ENCODE measurements at regions not wholly inside any gene's neighbourhood (a gene's known extent, or its start where the extent isn't known, plus 50 kb on each side); places are given as distances from the start of the nearest gene placed in this dataset.

DNA sequence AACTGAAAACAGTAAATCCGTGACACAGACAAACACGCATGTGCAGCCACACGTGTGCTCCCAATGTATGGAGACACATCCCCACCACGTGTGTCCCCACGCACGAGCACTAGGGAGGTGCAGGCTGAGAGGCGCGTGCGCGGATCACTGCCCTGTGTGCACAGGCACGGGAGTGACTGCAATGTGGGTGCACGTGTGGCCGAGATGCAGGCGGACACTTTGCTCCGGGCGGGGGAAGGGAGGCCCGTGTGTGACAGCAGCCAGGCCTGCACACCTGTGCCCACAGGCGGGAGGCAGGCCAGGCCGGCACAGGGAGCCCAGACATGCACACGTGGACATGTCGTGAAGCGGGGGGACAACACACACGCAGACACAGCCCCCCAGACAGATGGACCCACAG lies 77.0 kb downstream of the PTPRS start:
- TF ChIP-seq NR3C1 (IDR thresholded peaks at IDR 0.05) (no peak), HEYL (CRISPR knock-in tag; IDR thresholded peaks at IDR 0.05) (no peak), EP300 (IDR thresholded peaks at IDR 0.05) (no peak)
- TF ChIP-seq, protein P1, sequence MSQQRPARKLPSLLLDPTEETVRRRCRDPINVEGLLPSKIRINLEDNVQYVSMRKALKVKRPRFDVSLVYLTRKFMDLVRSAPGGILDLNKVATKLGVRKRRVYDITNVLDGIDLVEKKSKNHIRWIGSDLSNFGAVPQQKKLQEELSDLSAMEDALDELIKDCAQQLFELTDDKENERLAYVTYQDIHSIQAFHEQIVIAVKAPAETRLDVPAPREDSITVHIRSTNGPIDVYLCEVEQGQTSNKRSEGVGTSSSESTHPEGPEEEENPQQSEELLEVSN (IDR thresholded peaks at IDR 0.05; ENCODE audit: borderline replicate concordance, low read depth) = no peak
- TF ChIP-seq, protein P2, sequence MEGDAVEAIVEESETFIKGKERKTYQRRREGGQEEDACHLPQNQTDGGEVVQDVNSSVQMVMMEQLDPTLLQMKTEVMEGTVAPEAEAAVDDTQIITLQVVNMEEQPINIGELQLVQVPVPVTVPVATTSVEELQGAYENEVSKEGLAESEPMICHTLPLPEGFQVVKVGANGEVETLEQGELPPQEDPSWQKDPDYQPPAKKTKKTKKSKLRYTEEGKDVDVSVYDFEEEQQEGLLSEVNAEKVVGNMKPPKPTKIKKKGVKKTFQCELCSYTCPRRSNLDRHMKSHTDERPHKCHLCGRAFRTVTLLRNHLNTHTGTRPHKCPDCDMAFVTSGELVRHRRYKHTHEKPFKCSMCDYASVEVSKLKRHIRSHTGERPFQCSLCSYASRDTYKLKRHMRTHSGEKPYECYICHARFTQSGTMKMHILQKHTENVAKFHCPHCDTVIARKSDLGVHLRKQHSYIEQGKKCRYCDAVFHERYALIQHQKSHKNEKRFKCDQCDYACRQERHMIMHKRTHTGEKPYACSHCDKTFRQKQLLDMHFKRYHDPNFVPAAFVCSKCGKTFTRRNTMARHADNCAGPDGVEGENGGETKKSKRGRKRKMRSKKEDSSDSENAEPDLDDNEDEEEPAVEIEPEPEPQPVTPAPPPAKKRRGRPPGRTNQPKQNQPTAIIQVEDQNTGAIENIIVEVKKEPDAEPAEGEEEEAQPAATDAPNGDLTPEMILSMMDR (IDR thresholded peaks at IDR 0.05) = no peak

All from A549 (cell line).